LNCaP clone FGC (cell line): ENCODE measurements at regions not wholly inside any gene's neighbourhood (a gene's known extent, or its start where the extent isn't known, plus 50 kb on each side); places are given as distances from the start of the nearest gene placed in this dataset.

ENCODE experiments used
- DNase-seq: peaks from one replicate; pipeline ENCODE4 v3.0.0-alpha.2; 2011; ENCODE audit warnings: low read depth
- H3K4me3 ChIP-seq: 2 replicates; pipeline ENCODE4 v1.5.1; 2011; ENCODE audit warnings: mild to moderate bottlenecking, low read depth, low read length, control low read depth
- TF ChIP-seq, protein P1 (sequence below): IDR thresholded peaks from 2 replicates; pipeline ENCODE4 v1.5.1; 2012; ENCODE audit warnings: mild to moderate bottlenecking; ENCODE audit not compliant: control insufficient read depth, insufficient read depth; ENCODE audit errors: extremely low read depth

GRCh38 chr6:1257778-1258177, 54.1 kb upstream of the FOXQ1 start:
- no peak for DNase-seq
- TF ChIP-seq, protein P1, sequence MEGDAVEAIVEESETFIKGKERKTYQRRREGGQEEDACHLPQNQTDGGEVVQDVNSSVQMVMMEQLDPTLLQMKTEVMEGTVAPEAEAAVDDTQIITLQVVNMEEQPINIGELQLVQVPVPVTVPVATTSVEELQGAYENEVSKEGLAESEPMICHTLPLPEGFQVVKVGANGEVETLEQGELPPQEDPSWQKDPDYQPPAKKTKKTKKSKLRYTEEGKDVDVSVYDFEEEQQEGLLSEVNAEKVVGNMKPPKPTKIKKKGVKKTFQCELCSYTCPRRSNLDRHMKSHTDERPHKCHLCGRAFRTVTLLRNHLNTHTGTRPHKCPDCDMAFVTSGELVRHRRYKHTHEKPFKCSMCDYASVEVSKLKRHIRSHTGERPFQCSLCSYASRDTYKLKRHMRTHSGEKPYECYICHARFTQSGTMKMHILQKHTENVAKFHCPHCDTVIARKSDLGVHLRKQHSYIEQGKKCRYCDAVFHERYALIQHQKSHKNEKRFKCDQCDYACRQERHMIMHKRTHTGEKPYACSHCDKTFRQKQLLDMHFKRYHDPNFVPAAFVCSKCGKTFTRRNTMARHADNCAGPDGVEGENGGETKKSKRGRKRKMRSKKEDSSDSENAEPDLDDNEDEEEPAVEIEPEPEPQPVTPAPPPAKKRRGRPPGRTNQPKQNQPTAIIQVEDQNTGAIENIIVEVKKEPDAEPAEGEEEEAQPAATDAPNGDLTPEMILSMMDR = no peak
- H3K4me3 ChIP-seq = no peak overlapping the region

DNA sequence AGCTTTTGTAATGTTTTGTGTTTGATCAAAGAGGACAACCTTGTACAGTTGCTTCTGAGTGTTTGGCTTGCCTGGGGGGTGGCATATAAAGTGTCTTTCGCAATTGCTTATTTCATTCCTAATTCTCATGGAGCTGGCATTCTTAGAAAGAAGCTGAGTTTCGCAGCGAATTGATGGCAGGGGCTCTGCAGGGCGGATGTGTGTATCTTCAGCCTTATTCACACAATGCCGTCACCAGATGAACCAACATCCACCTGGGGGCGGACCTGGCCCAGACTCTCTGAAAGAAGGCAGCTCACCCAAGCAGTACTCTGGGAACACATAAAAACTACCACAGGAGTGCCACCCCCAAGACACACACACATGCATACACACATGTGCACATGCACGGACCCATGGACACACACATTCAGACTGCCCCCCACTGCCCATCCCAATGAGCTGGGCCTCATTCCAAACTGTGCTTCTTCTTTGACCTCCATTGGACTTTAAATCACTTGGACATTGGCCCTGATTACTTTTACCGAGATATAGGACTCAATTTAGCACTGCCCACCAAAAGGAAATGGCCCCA, 55.4 kb upstream of the FOXQ1 start:
- TF ChIP-seq, protein P1 = no peak
- no peak for DNase-seq

GRCh38 chr6:1255636-1256365, 56.1 kb upstream of the FOXQ1 start:
- TF ChIP-seq, protein P1 = no peak
- no peak for DNase-seq
- no peak overlapping the region for H3K4me3 ChIP-seq

More for the DNA sequence above, 55.4 kb upstream of the FOXQ1 start:
- no peak overlapping the region for H3K4me3 ChIP-seq

- TF ChIP-seq, protein P1 = no peak
- no peak for DNase-seq
- no peak overlapping the region for H3K4me3 ChIP-seq
Measured at GRCh38 chr6:1254326-1254725, 57.6 kb upstream of the FOXQ1 start.

- TF ChIP-seq, protein P1 = no peak
- DNase-seq = no peak
- H3K4me3 ChIP-seq = no peak overlapping the region
Measured at GRCh38 chr6:1253816-1254215, 58.1 kb upstream of the FOXQ1 start.

DNA sequence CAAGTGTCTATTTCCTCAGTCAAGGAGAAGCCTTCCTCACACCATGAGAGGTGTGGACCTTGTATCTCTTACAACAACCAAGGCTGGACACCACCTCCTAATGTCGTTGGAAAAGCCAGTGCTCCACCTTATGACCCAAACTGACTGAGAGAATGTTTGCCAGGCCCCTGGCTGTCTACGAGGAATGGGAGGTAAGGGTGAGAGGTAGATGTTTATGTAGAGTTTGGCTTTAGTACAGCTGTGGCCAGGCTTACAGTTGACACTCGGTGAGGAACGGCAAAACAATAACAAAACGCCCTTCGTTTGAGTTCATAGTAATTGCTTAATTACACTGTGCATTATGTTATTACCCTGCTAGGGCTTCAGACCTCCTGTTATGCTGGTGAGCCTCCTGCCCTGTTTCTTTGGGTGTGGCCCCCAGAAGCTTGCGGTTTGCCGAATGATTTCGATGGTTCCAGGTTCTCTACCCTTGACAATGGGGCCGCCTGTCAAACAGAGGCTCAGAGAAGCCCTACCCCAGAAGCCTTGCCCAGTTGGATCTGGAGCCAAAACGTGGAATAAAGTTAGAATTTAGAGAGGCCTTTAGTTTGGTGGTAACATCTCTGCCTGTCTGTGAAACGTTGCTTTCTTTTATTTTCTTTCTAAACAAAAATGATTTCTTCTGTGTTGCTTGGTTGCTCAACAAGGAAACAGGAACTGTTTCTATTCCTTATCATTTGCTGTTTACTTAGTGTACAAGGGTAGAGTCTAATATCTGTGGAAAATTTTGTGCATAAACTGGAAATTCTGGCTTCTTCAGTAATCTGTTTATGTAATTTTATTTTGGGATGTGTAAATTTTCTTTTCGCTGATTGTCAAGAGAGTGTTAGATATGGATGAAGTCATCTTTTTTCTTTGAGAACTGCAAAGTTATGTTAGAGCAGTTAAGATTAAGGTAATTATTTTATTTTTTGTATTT, 60.4 kb upstream of the FOXQ1 start:
- TF ChIP-seq, protein P1 = no peak
- no peak for DNase-seq
- H3K4me3 ChIP-seq = no peak overlapping the region; the same call in 1 of the 2 replicates
